ENCODE measurements at regions not wholly inside any gene's neighbourhood (a gene's known extent, or its start where the extent isn't known, plus 50 kb on each side); places are given as distances from the start of the nearest gene placed in this dataset.

GRCh38 chr2:39546409-39546808, 109.3 kb upstream of the MAP4K3 start:
- no peak overlapping the region for H4K5ac ChIP-seq (ENCODE audit: insufficient read length, low read depth, low read length)
- H3K9me3 ChIP-seq (ENCODE audit: insufficient read depth in 2 of 2, low read depth in 1 of 2, low read length in 1 of 2): peaks cover 0 to 6% of the 10 kb centered on the region in 2 experiments; a peak in 1 of 4 replicates
- H3K27me3 ChIP-seq (replicated peaks in 1 of 4; ENCODE audit: control insufficient read depth in 3 of 4, extremely low read depth in 1 of 4, insufficient read depth in 3 of 4, low read length in 3 of 4): no peaks in the 10 kb centered on the region
- no peak overlapping the region for H2BK15ac ChIP-seq (ENCODE audit: low read length)
- H2BK5ac ChIP-seq (ENCODE audit: low read depth, low read length): no peak overlapping the region
- no peak overlapping the region for H3K23ac ChIP-seq (ENCODE audit: insufficient read length)
- H3K14ac ChIP-seq (ENCODE audit: insufficient read length): no peak overlapping the region
- WGBS, 2 experiments (ENCODE audit: extremely low coverage in 1 of 2, insufficient coverage in 1 of 2, insufficient read length in 1 of 2, insufficient replicate concordance in 2 of 2, low coverage in 1 of 2, low lambda C conversion rate in 2 of 2, missing lambda C conversion rate in 1 of 2): 88% methylated on average over 4 of the region's 4 CpGs; no CpG with 5 or more reads in 1 of the 2 experiments
- no peak overlapping the region for H4K8ac ChIP-seq (ENCODE audit: extremely low read depth, insufficient read depth, low read length)
- H4K20me1 ChIP-seq (replicated peaks in 1 of 2; ENCODE audit: control insufficient read depth in 1 of 2, insufficient read depth in 2 of 2, low read length in 2 of 2): no peaks in the 10 kb centered on the region
- H2BK120ac ChIP-seq (replicated peaks; ENCODE audit: low read depth, low read length): no peak overlapping the region
- H3K4ac ChIP-seq (replicated peaks; ENCODE audit: insufficient read length, low read depth, low read length): no peak overlapping the region
- no peak overlapping the region for H2AK5ac ChIP-seq (ENCODE audit: low read depth, low read length)
- no peak overlapping the region for H3K4me2 ChIP-seq (ENCODE audit: insufficient read depth in 1 of 2, low read depth in 2 of 2, low read length in 2 of 2)
- H3K56ac ChIP-seq (replicated peaks; ENCODE audit: insufficient read length, low read depth, low read length): no peak overlapping the region
- no peak overlapping the region for H4K91ac ChIP-seq (replicated peaks; ENCODE audit: insufficient read length, low read length)
- H3K36me3 ChIP-seq (ENCODE audit: control insufficient read depth in 2 of 4, insufficient read depth in 4 of 4, low read length in 3 of 4): no peaks in the 10 kb centered on the region
- no peak overlapping the region for H3K4me3 ChIP-seq (ENCODE audit: extremely low read depth in 1 of 4, insufficient read depth in 2 of 4, low read depth in 3 of 4, low read length in 4 of 4)
- H3K23me2 ChIP-seq (ENCODE audit: low read depth, low read length): no peaks in the 10 kb centered on the region
- no peaks in the 10 kb centered on the region for H3K4me1 ChIP-seq (replicated peaks in 1 of 4; ENCODE audit: control insufficient read depth in 3 of 4, insufficient read depth in 4 of 4, low read length in 3 of 4)
- ChIA-PET POLR2A (ENCODE audit: partially characterized antibody) (no interaction called here), CTCF (ENCODE audit: partially characterized antibody) (no interaction called here)
- H2BK12ac ChIP-seq (ENCODE audit: low read depth, low read length): no peak overlapping the region
- no peak for DNase-seq (ENCODE audit: low read depth in 1 of 2, low spot score in 2 of 2)
- no peaks in the 10 kb centered on the region for H3K79me1 ChIP-seq (ENCODE audit: low read depth, low read length)
- H3K9ac ChIP-seq (replicated peaks in 1 of 4; ENCODE audit: extremely low read depth in 1 of 4, low read depth in 3 of 4, low read length in 3 of 4): no peak overlapping the region
- no peak overlapping the region for H2AFZ ChIP-seq (ENCODE audit: low read length)
- no peak for FAIRE-seq
- no peak overlapping the region for H2BK20ac ChIP-seq (ENCODE audit: low read length)
- no peak overlapping the region for H3K27ac ChIP-seq (ENCODE audit: low read depth, low read length)
- no peak for TF ChIP-seq KDM1A (IDR thresholded peaks at IDR 0.05; ENCODE audit: borderline replicate concordance, low read length)
- TF ChIP-seq SP1 (IDR thresholded peaks at IDR 0.05; ENCODE audit: low read depth, low read length): no peak
- TF ChIP-seq SIN3A (conservative IDR thresholded peaks at IDR 0.05 in 1 of 2, IDR thresholded peaks at IDR 0.05 in 1 of 2; ENCODE audit: low read depth in 1 of 2, low read length in 2 of 2): no peak
- no peak for TF ChIP-seq FOSL1 (IDR thresholded peaks at IDR 0.05; ENCODE audit: insufficient read depth, low read depth, low read length)
- TF ChIP-seq ASH2L (IDR thresholded peaks at IDR 0.05; ENCODE audit: low read length): no peak
- TF ChIP-seq SIX5 (IDR thresholded peaks at IDR 0.05; ENCODE audit: low read depth, low read length): no peak
- no peak for TF ChIP-seq SIRT6 (IDR thresholded peaks at IDR 0.05; ENCODE audit: low read length)
- no peak for TF ChIP-seq KDM4A (IDR thresholded peaks at IDR 0.05; ENCODE audit: low read depth, low read length, severe bottlenecking)
- no peak for TF ChIP-seq RXRA (IDR thresholded peaks at IDR 0.05; ENCODE audit: insufficient read depth, low read depth, low read length)
- no peak for TF ChIP-seq RFX5 (IDR thresholded peaks at IDR 0.05; ENCODE audit: borderline replicate concordance, low read depth, low read length)
- TF ChIP-seq CHD1 (IDR thresholded peaks at IDR 0.05; ENCODE audit: low read depth, low read length): no peak
- TF ChIP-seq NANOG (IDR thresholded peaks at IDR 0.05; ENCODE audit: insufficient read depth, low read depth, low read length, poor library complexity, severe bottlenecking): no peak
- no peak for TF ChIP-seq POLR2A (IDR thresholded peaks at IDR 0.05; ENCODE audit: control extremely low read depth in 1 of 2, low read depth in 2 of 2, low read length in 2 of 2)
- TF ChIP-seq USF2 (IDR thresholded peaks at IDR 0.05; ENCODE audit: low read length): no peak
- TF ChIP-seq YY1 (IDR thresholded peaks at IDR 0.05; ENCODE audit: low read depth, low read length): no peak
- no peak overlapping the region for H3K18ac ChIP-seq (ENCODE audit: extremely low read depth, low read length)
- H3K79me2 ChIP-seq (ENCODE audit: control insufficient read depth in 1 of 2, insufficient read depth in 2 of 2, low read length in 2 of 2): no peaks in the 10 kb centered on the region

Measured in H1 (cell line).